Astrocyte of the cerebellum (primary cell): ENCODE measurements at regions not wholly inside any gene's neighbourhood (a gene's known extent, or its start where the extent isn't known, plus 50 kb on each side); places are given as distances from the start of the nearest gene placed in this dataset.

Experiments used
- DNase-seq: peaks from one replicate; pipeline ENCODE4 v3.0.0-alpha.2; 2011; ENCODE audit warnings: low read depth
- H3K4me3 ChIP-seq: 2 replicates; pipeline ENCODE4 v1.5.1; 2011; ENCODE audit warnings: mild to moderate bottlenecking, low read depth, low read length, moderate library complexity
- CTCF ChIP-seq: IDR thresholded peaks from 2 replicates; pipeline ENCODE4 v1.5.1; 2012; ENCODE audit warnings: low read length, low read depth, moderate library complexity, mild to moderate bottlenecking; ENCODE audit errors: missing control alignments
- in situ Hi-C: cut with HindIII; loops from 2 replicates; pipeline ENCODE4 v1.10.0; 2017; ENCODE audit warnings: low sequenced_read_pairs

- in situ Hi-C loops, result no loop called here
- DNase-seq, result no peak
- no peak for TF ChIP-seq CTCF
- H3K4me3 ChIP-seq, result no peak overlapping the region
Observed at GRCh38 chr1:195939844-195940243, 668.4 kb downstream of the KCNT2 start.

GRCh38 chr1:195934817-195935553, 673.3 kb downstream of the KCNT2 start:
- no peak for TF ChIP-seq CTCF
- in situ Hi-C loops, result no loop called here
- DNase-seq, result no peak
- H3K4me3 ChIP-seq, result no peak overlapping the region

GRCh38 chr1:195933835-195934234, 674.4 kb downstream of the KCNT2 start:
- no peak overlapping the region for H3K4me3 ChIP-seq
- no peak for DNase-seq
- TF ChIP-seq CTCF, result no peak
- in situ Hi-C loops, result no loop called here

- in situ Hi-C loops, result no loop called here
- DNase-seq, result no peak
- H3K4me3 ChIP-seq, result no peak overlapping the region
- TF ChIP-seq CTCF, result no peak
Observed at GRCh38 chr1:195915826-195916225, 692.4 kb downstream of the KCNT2 start.

GRCh38 chr1:195909061-195909460, 699.2 kb downstream of the KCNT2 start:
- TF ChIP-seq CTCF, result no peak
- DNase-seq, result no peak
- no peak overlapping the region for H3K4me3 ChIP-seq
- in situ Hi-C loops, result no loop called here

GRCh38 chr1:195908121-195908520, 700.1 kb downstream of the KCNT2 start:
- TF ChIP-seq CTCF, result no peak
- DNase-seq, result no peak
- in situ Hi-C loops, result no loop called here
- H3K4me3 ChIP-seq, result no peak overlapping the region
